ENCODE measurements at regions not wholly inside any gene's neighbourhood (a gene's known extent, or its start where the extent isn't known, plus 50 kb on each side); places are given as distances from the start of the nearest gene placed in this dataset.

DNA sequence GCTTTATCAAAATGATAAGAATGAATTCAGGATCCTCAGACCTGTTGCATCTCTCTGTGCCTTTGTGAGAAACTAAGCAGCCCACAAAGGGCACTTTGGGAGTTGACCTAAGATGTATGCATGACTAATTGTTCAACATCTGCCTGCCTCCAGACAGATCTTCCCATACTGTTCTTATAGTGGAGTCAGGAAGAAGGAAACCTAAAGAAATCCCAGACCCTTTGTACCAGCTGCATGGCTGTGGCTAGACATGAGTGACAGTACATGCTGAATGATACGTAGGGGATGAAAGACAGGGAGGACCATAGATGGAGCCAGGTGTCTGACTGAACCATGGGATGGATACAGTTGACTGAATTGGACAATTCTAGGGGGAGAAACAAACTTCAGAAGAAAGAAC, 148.7 kb upstream of the PCGF5 start:
- TF ChIP-seq POLR2A (IDR thresholded peaks at IDR 0.05) (no peak), EP300 (IDR thresholded peaks at IDR 0.05) (no peak)

Data from ovary (tissue), 1 donor.